Activated CD4-positive, alpha-beta T cell treated with anti-CD3 and anti-CD28 coated beads, Interleukin-2, Interleukin-4, amounts not matched to agents 100 ng/mL and 50 ng/mL, durations not matched to agents 16 hours and 8 hours (primary cell): ENCODE measurements at regions not wholly inside any gene's neighbourhood (a gene's known extent, or its start where the extent isn't known, plus 50 kb on each side); places are given as distances from the start of the nearest gene placed in this dataset.
"Not testable (repeated sequence)": the region's sequence is repeated elsewhere in the genome, so short reads cannot be mapped to it uniquely, and the experiment has no call there.

Experiments used
- DNase-seq: peaks from one replicate; pipeline ENCODE4 v3.0.0-alpha.2; 2020; ENCODE audit warnings: low spot score

DNA sequence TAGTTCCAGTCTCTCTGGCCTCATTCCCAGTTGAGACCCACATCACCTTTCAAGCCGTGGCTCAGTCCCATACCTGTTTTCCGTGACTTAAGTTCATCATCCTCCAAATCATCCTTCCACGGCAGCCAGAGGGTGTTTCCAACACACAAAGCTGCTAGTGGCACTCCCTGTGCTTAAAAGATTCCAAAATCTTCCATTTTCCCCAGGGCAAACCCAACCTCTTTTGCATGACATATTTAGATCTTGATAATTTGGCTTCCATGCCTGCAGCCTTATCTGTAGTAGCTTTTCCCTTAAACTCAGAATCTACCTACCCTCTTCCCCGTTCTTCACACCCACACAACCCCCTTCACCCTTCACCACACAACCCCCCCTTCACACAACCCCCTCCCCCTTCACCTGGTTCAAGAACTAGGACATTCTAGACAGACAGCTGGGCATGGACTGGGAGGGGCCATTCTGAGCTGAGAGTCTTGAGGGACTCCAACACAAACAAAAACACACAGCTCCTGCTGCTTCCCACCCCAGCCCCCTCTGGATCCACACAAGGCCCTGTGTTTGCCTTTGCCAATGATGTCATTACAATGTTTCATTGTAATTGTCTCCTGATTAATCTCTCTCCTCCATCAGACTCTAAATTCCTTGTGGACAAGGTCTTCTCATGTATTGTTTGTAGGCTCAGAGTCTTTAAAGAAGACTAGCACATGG, 268.2 kb downstream of the SH3GL2 start:
- DNase-seq: no peak

DNA sequence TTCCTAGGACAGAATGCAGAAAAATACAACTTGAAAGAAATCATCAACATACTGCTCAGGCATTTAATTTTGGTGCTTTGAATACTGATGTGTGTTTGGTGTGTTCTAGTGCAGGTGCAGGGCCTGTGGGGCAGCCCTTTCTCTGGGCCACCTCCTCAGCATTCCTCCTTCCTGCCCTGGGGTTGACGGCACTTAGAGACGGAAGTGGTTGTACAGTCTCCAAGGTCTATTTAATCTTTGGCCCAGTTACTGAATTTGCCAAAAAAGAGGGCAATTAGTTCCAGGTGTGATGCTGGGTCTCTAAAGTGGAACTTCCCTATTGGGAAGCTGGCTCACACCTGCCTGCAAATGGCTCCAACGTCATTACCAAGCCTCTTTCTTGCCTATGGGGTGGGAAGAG, 269.0 kb downstream of the SH3GL2 start:
- no peak for DNase-seq

DNA sequence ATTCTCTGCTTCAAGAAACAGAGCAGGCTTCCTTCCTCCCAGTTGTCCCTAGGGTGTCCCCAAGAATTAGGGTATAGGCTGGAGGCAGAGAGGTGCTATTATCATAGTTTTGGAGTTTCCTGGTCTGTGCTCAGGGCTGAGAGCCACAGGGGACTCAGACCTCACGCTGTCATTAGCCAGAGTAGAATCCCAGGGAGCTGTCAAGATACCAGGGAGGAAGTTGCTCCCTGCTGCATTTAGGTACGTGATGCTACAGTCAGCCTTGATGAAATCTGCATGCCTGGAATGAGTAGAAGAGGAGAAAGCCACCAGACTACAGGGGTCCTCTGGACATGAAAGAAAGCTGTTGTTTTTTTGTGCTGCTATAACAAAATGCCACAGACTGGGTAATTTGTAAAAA, 273.2 kb downstream of the SH3GL2 start:
- DNase-seq: no peak

DNA sequence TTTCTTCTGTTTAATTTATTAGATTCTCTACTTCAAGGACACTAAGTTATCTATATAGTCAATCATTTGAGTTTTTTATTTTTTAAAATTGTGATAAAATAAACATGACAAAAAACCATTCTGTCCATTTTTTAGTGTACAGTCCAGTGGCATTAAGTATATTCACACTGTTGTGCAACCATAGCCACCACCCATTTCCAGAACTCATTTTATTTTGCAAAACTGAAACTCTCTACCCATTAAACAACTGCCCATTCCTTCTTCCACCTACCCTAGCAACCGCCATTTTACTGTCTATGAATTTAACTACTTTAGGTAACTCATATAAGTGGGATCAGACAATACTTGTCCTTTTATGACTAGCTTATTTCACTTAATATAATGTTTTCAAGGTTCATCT, 275.6 kb downstream of the SH3GL2 start:
- no peak for DNase-seq

DNA sequence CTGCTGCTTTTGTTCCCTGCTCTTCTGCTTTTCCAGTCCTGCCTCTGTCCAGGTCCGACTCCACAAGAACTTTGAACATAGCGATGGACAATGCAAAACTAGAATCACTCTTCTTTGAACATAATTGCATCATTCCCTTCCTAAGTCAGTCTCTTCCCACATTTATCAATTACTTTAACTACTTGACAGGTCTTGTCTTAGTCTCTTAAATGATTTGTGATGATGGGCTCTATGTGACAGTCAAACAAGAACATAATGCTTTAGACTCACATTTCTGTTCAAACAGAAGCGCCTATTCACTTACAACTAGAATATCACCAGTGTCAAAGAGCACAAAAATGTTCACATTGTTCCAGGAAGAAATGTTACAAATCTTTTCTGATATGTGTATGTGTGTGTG, 278.1 kb downstream of the SH3GL2 start:
- DNase-seq: no peak

DNA sequence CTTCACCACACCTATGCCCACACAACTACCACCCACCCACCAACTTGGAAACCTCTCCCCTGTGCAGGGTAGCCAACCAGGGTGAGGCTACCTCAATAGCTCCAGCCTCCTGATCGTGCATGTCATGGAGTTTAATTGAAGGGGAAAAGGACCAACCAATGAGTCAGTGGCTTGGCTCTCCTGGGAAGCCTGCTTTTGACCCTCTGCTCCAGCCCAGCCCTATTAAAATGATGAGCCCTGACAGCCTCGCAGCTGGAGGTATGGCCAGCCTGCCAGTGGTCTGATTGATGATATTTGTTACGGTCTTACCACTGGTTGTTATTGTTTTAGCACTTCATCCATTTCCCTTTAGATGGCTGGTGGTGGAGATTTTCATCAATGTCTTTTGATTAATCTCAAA, 280.4 kb downstream of the SH3GL2 start:
- DNase-seq: no peak

DNA sequence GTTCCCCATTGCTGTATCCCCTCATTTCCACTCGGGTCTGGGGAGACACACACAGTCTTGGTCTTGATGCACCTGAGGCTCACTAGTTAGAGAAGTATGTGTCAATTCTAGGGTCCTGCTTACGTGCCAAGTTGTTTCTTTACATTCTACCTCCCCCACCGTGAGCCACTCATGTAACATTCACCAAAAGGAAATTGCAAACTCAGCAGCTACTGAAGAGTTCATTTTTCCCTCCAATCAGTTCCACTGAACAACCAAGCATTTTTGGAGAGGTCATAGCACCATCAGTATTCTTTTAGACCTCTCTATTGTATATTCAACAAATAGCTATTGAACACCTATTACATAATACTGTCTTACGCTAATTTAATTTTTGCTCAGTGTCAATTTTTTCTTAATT, 281.1 kb downstream of the SH3GL2 start:
- DNase-seq: no peak

DNA sequence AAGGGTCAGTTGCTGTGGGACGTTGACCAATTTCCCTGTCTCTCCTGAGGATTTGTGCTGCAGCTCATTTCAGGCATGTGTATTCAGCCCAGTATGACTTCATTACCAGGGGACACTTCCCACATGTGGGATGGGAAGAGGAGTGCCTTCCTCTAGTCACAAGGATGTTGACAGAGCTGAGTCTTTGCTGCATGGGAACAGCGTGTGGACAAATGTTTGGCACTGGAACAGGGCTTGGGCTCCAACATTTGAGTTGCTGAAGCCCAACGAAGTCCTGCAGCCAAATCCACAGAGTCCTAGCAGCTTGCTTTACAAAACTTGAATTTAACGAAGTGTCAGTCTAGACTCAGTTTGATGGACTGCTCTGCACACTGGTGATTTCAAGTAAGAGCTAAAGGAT, 283.2 kb downstream of the SH3GL2 start:
- no peak for DNase-seq

DNA sequence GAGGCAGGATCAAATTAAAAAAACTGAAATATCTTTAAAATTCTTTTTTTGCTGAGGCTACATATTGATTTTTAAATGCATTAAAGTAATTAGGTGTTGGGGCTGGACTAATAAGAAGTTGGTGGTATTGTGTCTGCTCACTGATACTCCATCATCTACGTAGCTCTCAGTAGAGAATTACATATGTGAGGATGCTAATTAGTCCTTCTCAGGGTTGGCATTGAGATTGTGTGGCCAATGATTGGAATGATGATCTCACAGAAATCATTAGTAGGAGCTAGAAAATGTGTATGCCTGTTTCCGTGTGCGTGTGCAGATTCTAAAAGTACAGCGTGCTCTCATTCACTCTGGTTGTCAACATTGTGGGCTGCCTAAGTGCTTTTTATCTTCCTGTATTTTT, 283.8 kb downstream of the SH3GL2 start:
- no peak for DNase-seq

DNA sequence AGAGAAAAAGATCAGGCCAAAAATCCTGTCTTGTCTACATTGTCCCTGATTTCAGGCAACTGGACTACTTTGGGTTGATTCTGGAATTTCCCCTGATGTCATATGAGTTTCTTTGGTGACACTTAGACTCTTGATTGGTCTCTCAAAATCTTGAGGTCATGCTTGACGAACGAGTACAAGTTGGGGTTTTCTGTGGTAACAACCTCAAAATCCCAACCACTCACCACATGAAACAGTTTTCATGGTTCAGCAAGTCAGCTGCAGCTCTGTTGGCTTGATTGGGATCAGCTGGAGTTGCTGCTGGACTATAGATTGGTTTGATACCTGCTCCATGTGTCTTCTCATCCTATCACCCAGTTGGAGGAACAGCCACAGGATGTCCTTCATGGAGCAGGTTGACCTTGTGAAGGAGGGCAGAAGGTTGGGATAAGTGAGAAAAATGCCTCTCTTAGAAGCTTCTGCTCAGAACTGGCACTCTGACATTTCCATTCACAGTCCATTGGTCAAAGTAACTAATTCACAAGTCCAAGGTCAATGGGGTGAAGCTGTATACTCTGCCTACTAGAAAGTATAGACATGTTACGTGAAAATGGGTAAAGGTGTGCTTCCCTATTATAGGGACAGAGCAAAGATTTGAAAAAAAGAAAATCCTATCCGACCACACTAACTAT, 284.5 kb downstream of the SH3GL2 start:
- no peak for DNase-seq

DNA sequence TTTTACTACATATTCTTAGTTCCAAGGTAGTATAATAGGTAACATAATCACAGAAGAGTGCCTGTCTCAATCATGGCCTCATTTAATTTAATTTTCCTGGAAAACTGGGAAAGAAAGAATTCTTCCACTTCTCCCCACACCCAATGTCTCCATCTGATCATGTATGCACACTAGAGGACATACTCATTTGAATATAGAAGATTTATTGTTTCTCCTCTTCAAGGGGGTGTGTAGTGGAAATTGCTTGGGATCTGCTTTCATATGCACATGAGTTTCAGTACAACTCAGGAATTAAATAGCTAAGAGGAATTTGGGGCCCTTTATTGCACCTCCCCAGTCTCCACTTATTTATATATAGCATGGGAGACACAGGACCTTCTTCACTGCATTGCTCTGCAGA, 285.1 kb downstream of the SH3GL2 start:
- no peak for DNase-seq

DNA sequence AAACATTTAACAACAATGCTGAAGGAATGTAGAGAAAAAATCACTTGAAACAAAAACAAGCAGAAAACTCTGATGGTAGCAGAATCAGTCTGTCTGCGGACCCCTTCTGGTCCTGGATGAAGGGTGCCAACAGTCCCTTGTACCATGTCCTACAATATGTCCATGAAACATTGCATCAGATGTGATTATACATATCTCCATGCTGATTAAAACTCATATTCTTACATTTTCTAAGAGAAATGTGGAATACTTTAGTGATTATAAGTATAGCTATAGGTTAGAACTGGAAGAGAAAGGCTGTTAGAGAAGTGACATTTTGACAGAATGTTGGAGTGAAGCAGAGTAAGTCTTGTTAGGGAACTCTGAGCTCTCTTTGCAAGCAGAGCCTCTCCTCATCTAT, 286.1 kb downstream of the SH3GL2 start:
- DNase-seq: no peak

DNA sequence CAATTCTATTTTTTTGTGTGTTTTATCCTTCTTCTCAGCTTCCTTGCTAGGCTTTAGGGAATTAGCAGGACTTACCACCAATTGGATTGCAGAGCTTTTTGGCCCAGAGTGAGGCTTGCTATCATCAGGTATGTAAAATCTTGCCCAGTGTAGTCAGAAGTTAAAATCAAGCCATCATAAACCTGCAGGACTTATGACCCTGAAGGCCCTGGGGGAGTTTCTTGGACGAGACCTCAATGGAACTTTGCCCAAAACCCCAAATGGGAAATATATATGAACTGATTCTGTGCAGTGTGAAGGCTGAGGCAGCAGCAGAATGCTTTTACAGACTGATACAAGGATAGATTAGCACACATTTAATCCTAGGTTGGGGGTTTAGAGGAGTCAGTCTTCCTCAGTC, 287.0 kb downstream of the SH3GL2 start:
- no peak for DNase-seq

DNA sequence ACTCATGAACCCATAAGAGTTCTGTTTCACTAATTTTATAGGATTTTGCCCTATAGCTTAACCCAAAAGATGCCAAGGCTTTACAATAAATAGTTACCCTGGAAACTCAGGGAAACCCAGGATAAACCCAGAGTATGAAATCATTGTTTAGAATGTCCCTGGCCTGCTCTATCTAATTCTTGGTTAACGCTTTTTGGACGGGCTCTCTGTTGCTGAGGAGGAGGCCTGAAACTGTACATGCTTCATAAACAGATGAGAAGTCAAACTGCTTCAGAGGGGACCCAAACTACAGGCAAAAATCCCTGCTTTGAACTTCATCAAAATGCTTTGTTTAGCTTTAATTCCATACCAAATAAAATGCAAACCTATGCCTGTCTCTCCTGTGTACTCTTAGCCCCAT, 291.9 kb downstream of the SH3GL2 start:
- no peak for DNase-seq

DNA sequence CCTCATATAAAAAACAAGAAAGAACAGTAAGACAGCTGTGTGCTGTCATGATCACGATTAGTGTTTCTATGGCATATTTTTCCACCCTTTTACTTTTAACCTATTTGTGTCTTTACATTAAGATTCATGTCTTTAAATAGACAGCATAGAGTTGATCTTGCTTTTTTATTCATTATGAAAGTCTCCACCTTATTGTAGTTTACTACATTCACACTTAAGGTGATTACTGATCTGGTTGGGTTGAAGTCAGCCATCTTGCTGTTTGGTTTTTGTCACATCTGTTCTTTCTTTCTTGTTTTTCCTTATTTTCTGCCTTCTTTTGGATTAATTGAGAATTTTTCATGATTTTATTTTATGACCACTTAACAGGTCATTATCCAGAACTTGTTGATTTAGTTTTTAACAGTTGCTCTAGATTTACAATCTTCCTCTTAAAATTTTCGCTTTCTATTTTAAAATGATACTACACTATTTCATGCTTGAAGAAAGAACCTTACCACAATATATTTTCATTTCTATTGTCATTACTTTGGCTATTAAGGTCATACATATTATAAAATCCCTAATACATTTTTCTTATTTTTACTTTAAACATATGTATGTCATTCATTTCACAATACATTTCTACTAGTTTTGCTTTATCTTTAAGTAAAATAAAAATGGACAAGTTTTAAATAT, 292.5 kb downstream of the SH3GL2 start:
- DNase-seq: no peak

DNA sequence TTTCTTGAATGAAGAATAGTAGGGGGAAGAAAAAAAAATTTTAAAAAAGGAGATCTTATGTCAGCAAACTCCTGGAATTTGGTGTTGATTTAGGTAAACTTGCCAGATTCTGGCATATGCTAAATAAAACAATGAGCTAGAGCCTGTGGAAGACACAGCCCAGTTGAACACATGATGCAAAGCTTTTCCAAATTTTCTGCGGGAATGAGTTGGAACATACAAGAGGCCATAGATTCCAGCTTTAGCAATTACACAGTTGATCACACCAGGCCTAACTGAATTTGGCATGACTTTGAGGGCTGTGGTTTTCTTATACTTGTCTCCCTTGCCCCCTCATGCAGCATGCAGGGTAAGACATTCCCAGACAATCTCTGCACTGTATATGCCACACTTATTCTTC, 297.0 kb downstream of the SH3GL2 start:
- no peak for DNase-seq

DNA sequence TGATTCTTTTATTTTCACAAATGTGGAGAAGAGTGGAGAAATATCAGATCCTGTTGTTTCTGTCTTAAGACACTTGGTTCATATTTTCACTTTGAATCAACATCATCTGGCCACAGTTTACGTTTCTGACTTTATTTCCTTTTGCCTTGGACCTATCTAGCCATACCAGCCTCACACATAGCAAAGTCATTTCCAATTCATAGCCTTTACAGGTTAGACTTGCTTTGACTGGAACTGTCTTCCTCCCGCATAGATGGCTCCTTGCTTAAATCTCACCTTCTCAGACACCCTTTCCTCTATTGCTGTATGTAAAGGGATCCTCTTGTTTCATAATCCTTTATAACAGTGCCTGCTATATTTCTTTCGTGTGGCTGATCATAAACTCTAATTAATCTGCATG, 297.8 kb downstream of the SH3GL2 start:
- no peak for DNase-seq

DNA sequence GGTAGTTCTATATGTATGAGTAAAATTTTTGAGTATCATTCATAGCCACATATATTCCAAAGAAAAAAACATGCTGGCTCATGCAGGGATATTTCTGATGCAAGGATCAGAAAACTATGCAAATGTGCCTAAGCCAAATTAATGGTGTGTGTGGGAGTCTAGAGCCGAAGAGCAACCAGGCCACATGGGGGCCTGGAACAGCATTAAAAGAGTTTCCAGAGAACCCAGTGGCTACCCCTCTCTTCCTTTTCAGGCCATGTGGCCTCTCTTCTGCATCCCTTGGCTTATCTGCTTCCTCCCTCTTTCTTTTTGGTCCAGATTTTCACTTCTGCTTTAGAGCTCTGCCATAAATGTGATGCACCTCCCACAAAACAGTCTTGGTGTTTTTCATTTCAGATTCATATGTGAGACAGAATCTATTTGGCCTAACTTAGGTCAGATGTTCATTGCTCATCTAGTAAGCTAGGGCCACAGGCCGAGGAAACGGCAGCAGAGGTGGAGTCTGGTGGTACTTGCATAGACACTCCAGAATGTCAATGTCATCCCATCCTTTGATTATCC, 300.0 kb downstream of the SH3GL2 start:
- DNase-seq: no peak

DNA sequence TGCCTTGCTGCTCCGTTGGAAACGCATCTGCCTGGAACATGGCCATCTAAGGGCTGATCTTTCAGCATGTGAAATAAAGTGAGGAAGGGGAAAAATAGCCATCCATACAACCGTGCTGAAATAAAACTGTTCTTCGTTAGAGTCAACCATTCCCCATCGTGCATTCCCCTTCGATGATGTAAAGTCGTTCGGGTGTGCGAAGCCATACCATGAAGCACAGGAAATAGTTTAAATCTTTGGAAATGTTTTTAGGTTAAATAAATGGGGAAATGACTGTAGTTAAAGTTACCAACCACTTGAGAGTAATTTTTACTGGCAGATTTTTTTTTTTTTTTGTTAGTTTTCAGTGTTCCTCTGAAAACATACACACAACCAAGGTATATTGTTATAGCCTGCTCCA, 302.5 kb downstream of the SH3GL2 start:
- DNase-seq: no peak

DNA sequence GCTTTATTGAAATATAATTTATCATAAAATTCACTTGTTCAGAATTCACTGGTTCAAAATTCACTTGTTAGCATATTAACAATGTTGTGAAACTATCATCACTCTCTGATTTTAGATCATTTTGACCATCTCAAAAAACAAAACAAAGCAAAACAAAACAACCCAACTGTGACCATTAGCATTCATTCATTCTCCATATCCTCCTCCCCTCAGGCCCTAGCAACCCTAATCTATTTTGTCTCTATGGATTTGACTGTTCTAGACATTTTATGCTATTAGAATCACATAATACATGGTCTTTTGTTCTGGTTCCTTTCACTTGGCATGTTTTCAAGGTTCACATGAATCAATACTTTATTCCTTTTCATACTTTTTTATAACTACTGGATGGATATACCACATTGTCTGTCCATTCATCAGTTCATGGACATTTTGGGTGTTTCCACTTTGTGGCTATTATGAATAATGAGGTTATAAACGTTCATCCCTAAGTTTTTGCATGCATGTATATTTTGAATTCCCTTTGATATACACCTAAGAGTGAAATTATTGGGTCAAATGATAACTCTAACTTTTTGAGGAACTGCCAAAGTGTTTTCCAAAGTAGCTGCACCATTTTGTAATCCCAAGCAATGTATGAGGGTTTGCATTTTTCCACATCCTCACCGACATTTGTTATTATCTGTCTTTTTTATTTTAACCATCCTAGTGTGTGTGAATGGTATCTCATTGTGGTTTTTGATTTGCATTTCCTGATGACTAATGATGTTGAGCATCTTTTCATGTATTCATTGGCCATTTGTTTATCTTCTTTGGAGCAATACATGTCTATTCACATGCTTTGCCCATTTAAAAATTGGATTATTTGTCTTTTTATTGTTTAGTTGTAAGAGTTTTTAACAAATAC, 304.1 kb downstream of the SH3GL2 start:
- no peak for DNase-seq

DNA sequence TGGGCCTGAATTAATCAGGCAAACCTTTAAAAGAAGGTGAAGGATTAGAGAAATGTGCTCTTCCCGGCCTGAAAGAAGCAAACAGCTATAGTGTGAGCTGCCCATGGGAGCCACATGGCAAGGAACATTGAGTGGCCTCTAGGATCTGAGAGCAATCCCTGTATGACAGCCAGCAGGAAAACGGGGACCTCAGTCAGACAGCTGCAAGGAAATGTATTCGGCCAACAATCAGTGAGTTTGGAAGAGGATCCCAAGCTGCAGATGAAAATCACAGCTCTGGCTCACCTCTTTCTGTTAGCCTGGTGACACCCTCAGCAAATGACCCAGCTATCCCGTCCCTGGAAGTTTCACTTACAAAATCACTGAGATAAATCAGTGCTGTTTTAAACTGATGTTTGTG, 309.2 kb downstream of the SH3GL2 start:
- DNase-seq: no peak

DNA sequence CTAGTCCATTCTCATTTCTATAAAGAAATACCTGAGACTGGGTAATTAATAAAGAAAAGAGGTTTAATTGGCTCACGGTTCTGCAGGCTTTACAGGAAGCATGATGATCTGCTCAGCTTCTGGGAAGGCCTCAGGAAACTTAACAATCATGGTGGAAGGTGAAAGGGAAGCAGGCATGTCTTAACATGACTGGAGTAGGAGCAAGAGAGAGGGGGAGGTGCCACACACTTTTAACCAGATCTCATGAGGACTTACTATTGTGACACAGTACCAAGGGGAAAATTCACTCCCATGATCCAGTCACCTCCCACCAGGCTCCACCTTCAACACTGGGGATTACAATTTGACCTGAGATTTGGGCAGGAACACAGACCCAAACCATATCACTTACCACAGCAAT, 310.1 kb downstream of the SH3GL2 start:
- DNase-seq: not testable (repeated sequence)
